Stomach (tissue), 8 donors: ENCODE measurements at regions not wholly inside any gene's neighbourhood (a gene's known extent, or its start where the extent isn't known, plus 50 kb on each side); places are given as distances from the start of the nearest gene placed in this dataset.
A peak's percentile ranks its signal among the peaks of the same experiment; 100 is the strongest.

Source experiments
- DNase-seq, 2 donors: peaks; one replicate each; pipeline versions ENCODE4 v3.0.0 to v3.0.0-alpha.2; 2013 to 2019
- H3K27ac ChIP-seq, 5 donors: fragments of 200-600 bp in 4 of 5; sonication (generic) in 4 of 5; one replicate each; pipeline ENCODE4 v1.5.1; 2013 to 2019; ENCODE audit warnings: mild to moderate bottlenecking in 1 of 5, moderate library complexity in 1 of 5
- H3K27me3 ChIP-seq, 3 donors: fragments of 200-600 bp; sonication (generic); one replicate each; pipeline ENCODE4 v1.5.1; 2017 to 2019; ENCODE audit warnings: mixed run types in 1 of 3
- H3K36me3 ChIP-seq, 4 donors: fragments of 200-600 bp; sonication (generic); 1 replicate in 3 of 4; 2 replicates in 1 of 4; pipeline ENCODE4 v1.5.1; 2016 to 2019
- H3K4me1 ChIP-seq, 4 donors: fragments of 200-600 bp; sonication (generic); one replicate each; pipeline ENCODE4 v1.5.1; 2016 to 2019
- H3K4me3 ChIP-seq, 4 donors: fragments of 200-600 bp; sonication (generic) in 3 of 4; one replicate each; pipeline ENCODE4 v1.5.1; 2016 to 2019; ENCODE audit warnings: mild to moderate bottlenecking in 1 of 4
- H3K9me3 ChIP-seq, 4 donors: fragments of 200-600 bp; sonication (generic); one replicate each; pipeline ENCODE4 v1.5.1; 2016 to 2019
- CTCF ChIP-seq, 7 experiments: fragments of 450-650 bp in 4 of 7; fragments of 200-600 bp in 3 of 7; sonication (generic) in 3 of 7; IDR thresholded peaks; one replicate each; pipeline ENCODE4 v1.5.1; 2016 to 2019; ENCODE audit warnings: antibody characterized with exemption in 7 of 7, control low read depth in 2 of 7, mild to moderate bottlenecking in 1 of 7
- EP300 ChIP-seq: sonication (generic); formaldehyde crosslinking; IDR thresholded peaks from one replicate; pipeline ENCODE4 v1.6.1; 2017; ENCODE audit warnings: antibody characterized with exemption
- POLR2A ChIP-seq, 4 donors: fragments of 450-650 bp; IDR thresholded peaks; one replicate each; pipeline ENCODE4 v1.6.1; 2016; ENCODE audit warnings: antibody characterized with exemption in 4 of 4, control low read depth in 2 of 4, mild to moderate bottlenecking in 1 of 4, moderate library complexity in 1 of 4
- POLR2AphosphoS5 ChIP-seq, 3 donors: sonication (generic); formaldehyde crosslinking; IDR thresholded peaks; one replicate each; pipeline ENCODE4 v1.6.1; 2016; ENCODE audit warnings: antibody characterized with exemption in 3 of 3
- WGBS, 5 donors: extraction: QIAGEN DNeasy Blood & Tissue Kit in 3 of 5; methylation state at CpG; one replicate each; pipeline versions ENCODE4 v1.1.5 to v1.1.7; 2013 to 2018; 5-methylcytosine and 5-hydroxymethylcytosine counted together
- intact Hi-C: fragments of 100-400 bp; cut with DNase I; formaldehyde crosslinking; loops from one replicate; pipeline ENCODE4 v1.15.1; 2023; ENCODE audit warnings: low total_unique reads
- donor health status: healthy with polysubstance abuse.
- donor health status: Bipolar disorder and iron deficiency.
- donor health status: healthy.

GRCh38 chr18:41751652-41752051 is 203.4 kb upstream of the PIK3C3 start:
- Histone ChIP-seq H3K4me3 (no peak overlapping the region), H3K4me1 (no peaks in the 10 kb centered on the region), H3K9me3 (no peaks in the 10 kb centered on the region), H3K36me3 (no peaks in the 10 kb centered on the region), H3K27me3 (no peaks in the 10 kb centered on the region), H3K27ac (no peak overlapping the region)
- DNase-seq, result no peak
- 36 to 48% (median 41%) methylated on average over 1 of the region's 1 CpG for WGBS, 5 donors
- intact Hi-C loops, result no loop called here
- no peak for TF ChIP-seq POLR2AphosphoS5 (IDR thresholded peaks at IDR 0.05)
- TF ChIP-seq POLR2A (IDR thresholded peaks at IDR 0.05), result no peak
- TF ChIP-seq CTCF (IDR thresholded peaks at IDR 0.05), result no peak
- no peak for TF ChIP-seq EP300

- H3K36me3 ChIP-seq, result no peaks in the 10 kb centered on the region
- DNase-seq, result no peak
- intact Hi-C loops, result no loop called here
- H3K27ac ChIP-seq, result no peak overlapping the region
- H3K9me3 ChIP-seq, result no peaks in the 10 kb centered on the region
- TF ChIP-seq CTCF (IDR thresholded peaks at IDR 0.05) (no peak), POLR2AphosphoS5 (IDR thresholded peaks at IDR 0.05) (no peak), EP300 (no peak), POLR2A (IDR thresholded peaks at IDR 0.05) (no peak)
- no peaks in the 10 kb centered on the region for H3K4me1 ChIP-seq
- H3K4me3 ChIP-seq, result no peak overlapping the region
- 76 to 91% (median 82%) methylated on average over 2 of the region's 2 CpGs for WGBS, 5 donors
- H3K27me3 ChIP-seq, result no peaks in the 10 kb centered on the region
These were observed 203.9 kb upstream of the PIK3C3 start for GRCh38 chr18:41751161-41751560.

GRCh38 chr18:41747723-41748242 is 207.3 kb upstream of the PIK3C3 start:
- no peak for DNase-seq
- no peak overlapping the region for H3K4me3 ChIP-seq
- no peaks in the 10 kb centered on the region for H3K4me1 ChIP-seq
- 69 to 83% (median 82%) methylated on average over 2 of the region's 2 CpGs for WGBS, 5 donors
- H3K9me3 ChIP-seq, result no peaks in the 10 kb centered on the region
- no peaks in the 10 kb centered on the region for H3K27me3 ChIP-seq
- no peak overlapping the region for H3K27ac ChIP-seq
- TF ChIP-seq EP300, result no peak
- no peak for TF ChIP-seq CTCF (IDR thresholded peaks at IDR 0.05)
- TF ChIP-seq POLR2A (IDR thresholded peaks at IDR 0.05), result no peak
- TF ChIP-seq POLR2AphosphoS5 (IDR thresholded peaks at IDR 0.05), result no peak
- H3K36me3 ChIP-seq, result no peaks in the 10 kb centered on the region
- intact Hi-C loops, result no loop called here

- peak; percentile 61 to 85 for DNase-seq
- WGBS, 5 donors, result 24 to 30% (median 29%) methylated on average over 5 of the region's 5 CpGs
- intact Hi-C loops, result no loop called here
- no peaks in the 10 kb centered on the region for H3K27me3 ChIP-seq
- no peaks in the 10 kb centered on the region for H3K9me3 ChIP-seq
- no peak overlapping the region for H3K27ac ChIP-seq
- TF ChIP-seq POLR2A (IDR thresholded peaks at IDR 0.05) (no peak), POLR2AphosphoS5 (IDR thresholded peaks at IDR 0.05) (no peak), EP300 (no peak), CTCF (IDR thresholded peaks at IDR 0.05) (peak in 5 of 7 experiments; percentile 14 to 44 (median 42))
- H3K36me3 ChIP-seq, result no peaks in the 10 kb centered on the region
- no peak overlapping the region for H3K4me3 ChIP-seq
- no peaks in the 10 kb centered on the region for H3K4me1 ChIP-seq
These were observed 209.6 kb upstream of the PIK3C3 start for GRCh38 chr18:41745166-41746049.
